GM21390 (cell line): ENCODE measurements at regions not wholly inside any gene's neighbourhood (a gene's known extent, or its start where the extent isn't known, plus 50 kb on each side); places are given as distances from the start of the nearest gene placed in this dataset.

ENCODE experiments used
- ATAC-seq: cut with Tn5 transposase; IDR thresholded peaks from one replicate; pipeline ENCODE4 v1.9.1; 2021; ENCODE audit not compliant: unreplicated experiment

DNA sequence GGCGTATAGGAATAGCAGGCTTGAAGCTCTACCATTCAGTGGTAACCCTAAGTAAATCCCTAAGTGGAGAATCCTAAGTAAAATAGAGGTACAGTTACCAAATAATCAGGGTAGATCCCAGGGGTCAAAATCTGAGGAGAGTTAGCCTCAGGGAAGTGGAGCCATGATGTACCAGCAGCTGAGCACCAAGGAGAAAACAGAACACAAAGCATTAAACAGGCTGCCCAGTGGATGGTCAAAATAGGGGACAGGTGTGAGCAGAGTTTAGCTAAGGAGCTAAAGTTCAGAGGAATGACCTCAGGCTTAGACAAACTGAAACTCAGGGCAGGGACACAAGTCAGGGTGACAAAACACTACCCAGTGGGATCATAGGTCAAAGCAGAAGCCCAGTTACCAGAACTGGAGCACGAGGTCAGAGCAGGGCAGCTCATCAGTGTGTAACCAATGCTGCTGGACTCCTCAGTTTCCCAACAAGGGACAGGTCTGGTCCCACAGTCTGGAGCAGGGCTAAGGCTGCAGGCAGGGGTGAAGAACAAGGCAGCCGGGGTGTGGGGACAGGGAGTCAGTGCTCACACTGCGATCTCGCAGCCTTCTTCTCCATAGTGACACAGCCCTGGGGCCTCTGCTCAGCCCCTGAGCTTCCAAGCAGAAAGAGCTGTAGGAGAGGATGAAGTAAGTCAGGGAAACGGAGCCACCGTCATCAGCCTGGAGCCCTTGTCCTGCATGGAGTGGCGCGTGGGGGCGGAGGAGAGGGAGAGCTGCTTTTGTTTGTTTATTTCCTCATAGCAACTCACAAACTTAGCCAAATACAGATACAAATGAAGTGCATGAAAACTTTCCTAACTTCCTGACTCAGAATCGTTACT lies 264.0 kb downstream of the MREG start:
- ATAC-seq = no peak

DNA sequence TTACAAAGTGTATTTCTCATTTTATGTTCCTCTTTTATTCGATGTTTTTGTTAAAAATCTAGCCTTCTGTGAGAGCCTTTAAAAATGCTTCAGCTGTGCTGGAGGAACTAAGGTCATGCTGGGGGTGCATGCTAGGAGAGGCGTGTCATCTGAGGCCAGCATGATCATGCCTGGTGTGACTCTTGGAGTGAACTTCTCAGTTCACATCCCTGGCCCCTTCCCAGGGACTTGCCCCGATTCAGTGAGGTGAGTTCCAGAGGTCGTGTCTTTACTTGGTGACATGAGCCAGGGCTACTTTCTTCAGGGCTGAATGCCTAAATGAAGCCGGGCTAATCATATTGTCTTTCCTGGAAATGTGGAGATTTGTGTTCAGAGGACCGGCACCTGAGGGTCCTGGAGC lies 264.9 kb downstream of the MREG start:
- no peak for ATAC-seq

DNA sequence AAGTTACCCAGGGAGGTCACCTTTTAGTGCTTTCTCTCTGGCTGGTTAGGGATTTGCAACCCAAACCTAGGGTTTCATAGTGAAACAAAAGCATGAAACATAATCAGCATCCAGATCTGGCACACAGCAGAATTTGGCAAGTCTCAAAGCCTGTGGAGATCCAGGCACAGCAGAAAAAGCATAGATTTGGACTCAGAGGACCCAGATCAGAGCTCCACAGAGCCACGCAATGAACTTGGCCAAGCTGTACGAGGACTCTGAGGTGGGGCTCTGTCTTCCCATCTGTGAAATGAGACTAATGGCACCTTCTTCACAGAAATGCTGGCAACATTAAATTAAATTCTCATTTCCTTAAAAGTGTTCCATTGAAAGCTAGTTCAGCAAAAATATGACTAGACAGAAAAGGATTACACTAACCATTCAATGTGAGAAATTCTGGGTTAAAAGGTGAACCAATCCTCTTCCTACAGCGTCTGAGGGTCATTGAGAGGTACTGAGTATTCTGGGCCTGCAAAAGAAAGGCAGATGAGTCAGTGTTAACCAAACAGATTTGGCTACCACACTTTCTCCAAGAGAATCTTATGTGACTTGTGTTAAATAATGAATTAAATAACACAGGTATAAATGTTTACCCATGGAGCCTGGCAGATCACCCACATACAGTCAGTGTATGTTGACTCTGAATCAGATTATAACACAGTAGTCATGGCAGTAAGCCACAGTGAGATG lies 266.3 kb downstream of the MREG start:
- ATAC-seq = no peak

DNA sequence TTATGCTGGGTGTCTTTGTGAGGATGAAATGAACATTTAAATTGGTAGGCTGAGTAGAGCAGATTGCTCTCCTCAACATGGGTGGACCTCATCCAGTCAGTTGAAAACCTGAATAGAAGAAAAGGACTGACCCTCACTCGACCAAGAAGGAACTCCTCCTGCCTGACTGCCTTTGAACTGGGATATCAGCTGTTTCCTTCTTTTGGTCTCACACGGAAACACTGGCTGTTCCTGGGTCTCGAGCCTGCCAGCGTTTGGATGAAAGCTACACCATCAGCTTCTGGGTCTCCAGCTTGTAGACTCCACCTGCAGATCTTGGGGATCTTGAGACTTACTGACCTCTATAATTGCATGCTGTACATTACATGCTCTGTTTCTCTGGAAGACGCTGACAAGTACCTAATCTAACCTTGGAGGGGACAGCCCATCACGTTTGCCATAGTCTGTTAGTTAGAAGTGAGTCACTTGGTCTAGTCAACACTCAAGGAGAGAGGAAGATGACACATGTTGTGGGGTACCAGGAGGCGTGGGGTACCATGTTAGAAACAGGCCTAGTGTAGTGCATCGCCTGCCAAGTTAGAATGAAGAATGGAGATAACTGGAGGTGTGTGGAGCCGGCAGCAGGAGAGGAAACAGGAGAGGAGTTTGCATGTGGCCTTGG lies 267.0 kb downstream of the MREG start:
- no peak for ATAC-seq

DNA sequence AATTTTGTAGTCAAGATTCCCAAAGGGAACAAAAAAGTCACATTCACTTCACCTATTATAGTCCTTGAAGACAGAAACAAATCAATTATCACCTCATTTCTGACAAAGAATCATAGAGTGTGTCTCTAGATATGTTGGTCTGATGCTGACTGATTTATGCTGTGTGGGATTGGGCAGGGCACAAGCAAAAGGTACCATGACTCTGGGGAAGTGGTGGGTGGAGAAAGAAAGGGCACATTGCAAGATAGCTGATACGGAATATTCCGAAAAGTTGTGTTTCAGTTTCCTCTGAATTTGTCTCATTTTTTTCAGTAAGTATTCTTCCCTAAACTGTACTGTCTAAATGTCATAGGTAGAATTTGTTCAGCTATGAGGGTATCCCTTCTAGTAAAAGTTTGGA lies 268.0 kb downstream of the MREG start:
- no peak for ATAC-seq

DNA sequence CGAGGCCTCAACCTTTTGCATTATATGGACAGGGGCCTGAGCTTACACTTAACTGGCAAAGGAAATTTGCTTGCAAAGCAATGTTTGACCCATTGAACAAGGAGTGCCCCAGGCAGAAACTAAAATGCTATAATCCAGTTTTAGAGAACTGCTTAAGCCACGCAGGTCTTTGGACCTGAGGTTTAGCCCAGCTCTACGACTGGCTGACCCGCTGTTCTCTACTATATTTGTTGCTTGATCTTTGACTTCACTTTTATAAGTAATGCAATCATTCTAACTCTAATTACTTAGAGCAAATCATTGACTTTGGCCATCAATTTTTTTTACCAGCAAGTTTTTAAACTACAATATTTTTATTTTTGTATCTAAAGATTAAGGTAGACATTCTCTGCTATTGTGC lies 268.8 kb downstream of the MREG start:
- ATAC-seq = no peak

DNA sequence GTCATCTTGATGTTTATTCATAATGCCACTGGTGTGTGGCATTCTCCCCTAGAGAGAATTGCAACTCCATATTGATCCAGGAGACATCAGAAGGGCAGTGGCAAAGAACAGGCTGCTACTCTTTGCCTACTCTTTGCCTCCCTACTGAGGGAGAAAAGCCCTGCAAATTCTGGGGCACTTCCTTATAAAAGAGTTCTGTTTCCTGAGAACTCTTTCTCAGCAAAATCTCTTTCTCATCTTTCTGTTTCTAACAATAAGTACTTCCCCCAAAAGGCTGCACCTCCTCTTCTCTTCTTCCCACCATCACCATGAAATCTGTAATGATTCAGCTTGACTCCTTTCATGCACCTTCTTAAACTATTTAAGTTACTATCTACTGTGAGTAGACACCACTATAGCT lies 270.3 kb downstream of the MREG start:
- ATAC-seq = no peak

DNA sequence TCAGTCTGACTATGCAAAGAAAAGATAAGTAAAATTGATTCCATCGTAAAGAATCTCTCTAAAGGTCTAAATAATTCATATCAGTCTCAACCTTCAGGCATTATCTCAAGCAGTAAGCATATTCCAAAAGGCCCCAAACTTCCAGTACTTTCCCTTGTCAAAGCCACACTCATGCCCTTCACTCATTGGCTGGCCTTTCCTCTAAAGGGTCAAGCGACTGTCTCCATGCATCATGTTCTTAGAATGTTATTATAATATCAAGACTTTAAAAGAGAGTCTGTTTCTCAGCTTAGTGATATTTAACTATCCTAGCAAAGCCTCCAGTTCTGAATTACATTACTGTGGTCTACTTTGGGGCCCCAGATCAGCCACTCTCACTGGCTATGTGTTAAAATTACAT lies 271.3 kb downstream of the MREG start:
- no peak for ATAC-seq

DNA sequence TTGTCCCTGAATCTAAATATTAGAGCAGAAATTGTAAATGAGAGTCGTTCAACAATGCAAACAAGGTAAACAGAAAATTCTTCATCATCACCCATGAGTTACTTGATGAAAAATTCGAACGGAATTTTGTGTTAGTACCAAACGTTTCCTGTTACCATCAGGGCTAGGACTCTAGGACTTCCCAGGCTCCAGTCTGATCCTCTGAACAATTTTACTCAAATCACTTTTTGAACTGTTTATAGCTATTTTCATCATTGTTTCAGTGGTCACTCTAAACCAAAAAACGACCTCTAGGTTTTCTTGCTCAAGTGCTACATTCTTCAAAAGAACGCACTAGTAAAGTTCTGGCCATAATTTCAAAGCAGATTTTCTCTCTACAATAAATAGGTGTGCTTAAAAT lies 273.3 kb downstream of the MREG start:
- ATAC-seq = no peak

DNA sequence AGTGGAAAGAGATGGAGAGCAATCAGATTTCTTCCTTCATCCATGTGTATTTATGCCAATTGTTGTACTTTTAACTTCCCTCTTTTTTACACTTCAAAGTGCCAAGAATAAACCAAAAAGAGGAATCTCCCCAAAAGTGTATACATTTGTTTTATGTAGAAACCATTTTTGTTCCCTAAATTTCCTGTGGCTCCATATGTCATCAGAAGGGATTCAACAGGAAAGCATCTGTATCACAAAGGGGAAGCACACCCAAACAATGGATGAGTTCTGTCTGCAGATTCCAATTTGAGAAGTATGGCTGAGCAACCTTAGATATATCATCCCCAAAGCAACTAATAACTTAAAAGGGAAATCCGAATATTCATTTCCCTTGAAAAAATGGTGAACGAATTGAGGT lies 275.0 kb downstream of the MREG start:
- no peak for ATAC-seq

DNA sequence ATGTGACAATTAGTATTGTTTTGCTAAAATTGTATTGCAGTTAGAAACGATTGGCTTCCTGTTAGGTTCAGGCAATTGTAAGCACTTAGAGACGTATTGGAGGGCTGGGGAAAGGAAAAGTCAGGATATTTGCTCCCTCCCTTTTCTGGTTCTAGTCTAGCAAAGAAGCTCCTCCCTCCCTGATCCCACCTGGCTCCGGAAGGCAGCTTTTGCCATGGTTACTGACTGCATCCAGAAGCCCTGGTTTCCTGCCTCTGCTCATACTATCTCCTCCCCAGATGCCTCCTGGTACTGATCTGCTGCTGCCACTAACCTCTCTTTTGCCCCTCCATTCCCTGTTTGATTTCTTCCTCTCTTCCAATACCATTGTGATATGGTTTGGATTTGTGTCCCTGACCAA lies 275.9 kb downstream of the MREG start:
- no peak for ATAC-seq

DNA sequence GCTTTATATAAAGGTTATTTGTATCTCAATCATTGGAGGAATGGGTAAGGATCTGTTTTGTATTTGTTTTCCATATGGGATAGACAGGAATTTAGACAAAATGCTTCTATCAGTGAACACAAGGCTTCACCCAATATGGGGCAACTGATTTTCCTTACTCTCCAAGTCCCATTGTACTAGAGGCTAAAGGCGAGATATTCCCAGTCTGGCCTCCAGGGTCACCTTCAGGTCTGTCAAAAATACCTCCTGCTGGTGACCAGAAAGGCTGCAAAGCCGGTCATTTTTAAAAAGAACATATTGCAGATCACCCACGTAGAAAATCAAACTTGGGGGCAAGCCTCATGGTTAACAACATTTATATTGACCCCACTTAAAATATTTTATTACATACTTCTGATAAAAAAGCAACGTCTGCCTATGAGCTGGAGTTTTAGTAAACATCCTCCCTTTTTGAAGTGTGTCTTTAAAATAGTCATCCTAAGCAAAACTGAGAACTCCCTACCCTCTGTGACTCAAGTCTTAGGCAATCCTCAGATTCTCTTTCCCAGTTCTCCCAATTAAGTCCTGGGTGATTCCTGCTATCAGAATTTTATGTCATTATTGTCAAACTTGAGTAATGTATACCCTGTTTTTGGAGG lies 276.6 kb downstream of the MREG start:
- ATAC-seq = no peak

DNA sequence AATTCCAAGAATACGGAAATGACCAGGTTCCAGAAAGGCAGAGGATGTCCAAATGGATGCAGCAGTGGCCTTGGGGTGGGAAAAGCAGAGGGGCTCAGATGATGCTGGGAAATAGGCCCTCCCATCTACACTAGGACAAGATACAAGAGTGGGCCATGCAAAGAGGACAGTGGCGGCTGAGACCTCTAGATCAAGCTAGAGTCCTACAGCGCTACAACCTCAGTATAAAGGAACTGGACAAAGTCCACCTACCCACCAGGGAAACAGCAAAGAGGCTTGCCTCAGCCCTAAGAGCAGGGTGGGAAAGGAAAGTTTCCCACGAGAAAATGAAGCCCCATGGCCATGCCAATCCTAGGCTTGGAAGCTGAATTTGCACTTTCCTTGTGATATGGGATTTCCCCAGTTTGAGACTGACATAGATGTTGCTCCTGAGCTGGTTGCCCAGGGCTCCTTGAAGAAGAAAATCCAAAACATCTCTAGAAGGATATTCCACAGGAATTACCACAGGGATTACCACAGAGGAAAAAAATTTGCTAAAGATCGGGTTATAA lies 282.2 kb downstream of the MREG start:
- no peak for ATAC-seq

DNA sequence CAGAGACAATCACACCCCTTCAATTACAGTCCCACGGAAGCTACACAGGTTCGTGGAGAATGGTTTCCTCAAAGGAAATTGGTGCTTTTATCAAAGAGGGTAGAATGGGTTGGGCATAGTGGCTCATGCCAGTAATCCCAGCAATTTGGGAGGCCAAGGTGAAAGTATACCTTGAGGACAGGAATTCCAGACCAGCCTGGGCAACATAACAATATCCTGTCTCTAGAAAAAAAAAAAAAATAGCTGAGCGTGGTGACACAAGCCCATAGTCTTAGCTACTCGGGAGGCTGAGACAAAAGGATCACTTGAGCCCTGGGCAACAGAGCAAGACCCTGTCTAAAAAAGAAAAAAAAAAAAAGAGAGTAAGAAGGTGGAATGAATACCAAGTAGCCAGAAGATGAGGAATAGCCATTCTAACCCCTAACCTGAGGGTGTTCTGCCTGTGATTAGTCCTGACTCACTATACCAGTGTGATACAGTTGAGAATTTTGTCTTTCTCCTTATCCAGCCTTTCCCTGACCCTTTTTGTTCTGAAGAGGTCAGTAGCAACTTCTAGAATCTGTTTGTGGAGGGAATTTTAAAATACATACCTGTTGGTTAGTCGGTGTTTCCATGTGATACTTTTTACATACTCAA lies 283.2 kb downstream of the MREG start:
- ATAC-seq = no peak

DNA sequence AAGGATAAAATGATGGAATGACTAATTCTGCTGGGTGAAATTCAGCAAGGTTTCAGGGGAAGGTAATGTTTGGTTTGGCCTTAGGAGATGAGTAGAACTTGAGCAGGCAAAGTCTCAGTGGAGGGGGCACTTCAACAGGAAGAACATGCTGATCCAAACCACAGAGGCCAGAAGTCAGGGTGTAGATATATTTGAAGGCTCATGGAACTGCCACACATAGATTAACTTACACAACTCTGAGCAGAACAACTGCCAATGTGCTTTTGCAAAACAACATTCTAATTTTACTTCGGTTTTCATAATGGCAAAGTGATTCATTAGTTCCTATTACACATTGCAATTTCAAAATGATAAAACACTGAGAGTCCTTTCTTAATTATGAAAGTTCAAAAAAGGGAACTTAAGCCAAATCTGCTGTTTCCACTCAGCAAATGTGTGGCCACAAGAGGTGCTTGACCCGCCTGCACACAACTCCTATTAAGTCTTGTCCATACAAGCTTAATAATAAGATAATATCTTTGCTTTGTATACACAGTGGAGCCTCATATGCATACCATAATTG lies 284.8 kb downstream of the MREG start:
- peak; percentile 73 for ATAC-seq

DNA sequence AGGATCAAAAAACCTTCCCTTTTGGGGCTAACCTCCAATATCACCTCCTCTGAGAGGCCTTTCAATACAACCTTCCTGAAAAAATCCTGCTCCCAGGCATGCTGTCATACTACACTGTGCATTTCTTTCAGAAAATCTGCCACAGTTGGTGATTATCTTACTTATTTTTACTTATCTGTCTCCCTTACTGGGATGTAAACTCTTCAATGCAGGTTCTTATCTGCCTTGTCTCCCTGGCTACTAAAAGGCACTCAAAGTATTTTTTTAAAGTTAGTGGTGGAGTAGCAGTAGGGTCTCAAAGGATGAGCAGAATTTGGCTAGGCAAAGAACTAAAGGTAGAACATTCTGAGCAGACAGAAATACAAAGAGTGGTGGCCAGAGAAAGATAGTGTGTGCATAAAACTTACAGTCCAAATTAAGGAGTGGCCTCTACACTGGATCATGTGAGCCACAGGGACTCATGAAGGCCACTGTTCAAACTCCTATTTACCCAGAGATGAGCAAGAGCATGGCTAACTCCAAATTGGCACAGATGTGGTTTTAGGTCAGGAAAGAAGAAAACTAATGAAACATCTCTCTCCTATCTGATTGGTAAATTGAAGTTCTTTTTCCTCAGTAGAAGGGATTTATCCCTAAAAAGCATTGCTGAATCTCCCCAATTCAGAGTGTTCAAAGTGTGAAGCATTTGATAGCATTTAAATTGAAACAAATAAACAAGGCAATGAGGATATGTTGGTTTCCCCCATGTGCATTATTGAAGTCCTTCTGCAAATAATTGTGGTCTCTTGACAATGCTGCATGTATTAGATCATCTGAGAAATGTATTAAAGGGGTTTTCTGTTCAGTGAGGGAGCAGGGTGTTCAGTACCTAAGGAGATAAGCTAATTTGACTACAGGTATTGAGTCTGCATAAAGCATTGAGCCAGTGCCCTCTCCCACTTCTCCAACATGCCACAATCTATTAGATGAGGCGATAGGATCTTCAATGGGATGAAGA lies 285.5 kb downstream of the MREG start:
- ATAC-seq = peak; percentile 16

DNA sequence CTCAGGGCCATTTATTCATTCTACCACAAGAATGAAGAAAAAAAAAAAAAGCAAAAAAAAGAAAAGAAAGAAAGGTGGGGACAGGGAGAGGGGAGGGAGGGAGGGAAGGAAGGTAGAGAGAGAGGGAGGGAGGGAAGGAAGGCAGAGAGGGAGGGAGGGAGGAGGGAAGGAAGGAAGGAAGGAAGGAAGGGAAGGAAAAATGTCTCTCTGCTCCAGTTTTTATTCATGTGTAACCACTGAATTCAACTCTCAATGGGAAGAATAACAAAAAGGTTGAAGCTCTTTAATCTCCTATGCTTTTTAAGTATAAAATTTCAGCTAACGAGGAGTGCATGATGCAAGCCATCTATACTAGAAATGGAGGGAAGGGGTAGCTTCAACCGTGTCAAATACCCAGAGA lies 287.3 kb downstream of the MREG start:
- ATAC-seq = no peak

DNA sequence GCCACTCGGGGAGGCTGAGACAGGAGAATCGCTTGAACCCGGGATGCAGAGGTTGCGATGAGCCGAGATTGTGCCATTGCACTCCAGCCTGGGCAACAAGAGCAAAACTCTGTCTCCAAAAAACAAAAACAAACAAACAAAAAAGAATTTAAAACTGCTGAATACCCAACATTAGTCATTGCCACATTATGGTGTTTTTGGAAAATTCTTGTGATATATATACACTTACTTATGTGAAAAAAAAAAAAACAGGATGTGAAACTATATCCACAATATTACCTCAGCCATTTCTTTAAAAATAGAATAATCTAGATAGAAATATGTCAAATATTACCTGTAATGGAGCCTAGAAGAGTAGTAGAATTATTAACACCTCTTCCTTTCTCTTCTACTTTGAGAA lies 288.3 kb upstream of the FN1 start:
- ATAC-seq = no peak

DNA sequence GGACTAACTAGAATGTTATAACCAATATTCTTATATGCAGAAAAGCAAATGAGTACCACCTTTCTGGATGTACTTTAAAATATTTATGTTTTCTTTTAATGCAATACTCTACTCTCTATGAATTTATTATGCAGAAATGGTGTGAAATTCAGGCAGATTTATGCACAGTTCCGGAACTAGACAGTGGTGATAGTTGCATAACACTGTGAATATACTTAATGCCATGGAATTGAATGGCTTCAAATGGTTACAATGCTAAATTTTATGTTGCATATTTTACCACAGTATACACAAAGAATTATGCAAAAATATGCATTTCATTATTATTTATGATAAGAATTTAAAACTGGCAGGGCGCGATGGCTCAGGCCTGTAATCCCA lies 287.8 kb upstream of the FN1 start:
- ATAC-seq = no peak
